ENCODE measurements at regions not wholly inside any gene's neighbourhood (a gene's known extent, or its start where the extent isn't known, plus 50 kb on each side); places are given as distances from the start of the nearest gene placed in this dataset.

GRCh38 chr12:31781894-31782540 lies 53.2 kb upstream of the AMN1 start:
- no peak for DNase-seq (ENCODE audit: low spot score)

- no peak for DNase-seq (ENCODE audit: low spot score)
Observed at GRCh38 chr12:31780096-31780495, 51.3 kb upstream of the AMN1 start.

GRCh38 chr12:31778687-31779086 lies 49.9 kb upstream of the AMN1 start:
- DNase-seq (ENCODE audit: low spot score) = no peak
